PC-3 (cell line): ENCODE measurements at regions not wholly inside any gene's neighbourhood (a gene's known extent, or its start where the extent isn't known, plus 50 kb on each side); places are given as distances from the start of the nearest gene placed in this dataset.

Experiments used
- ATAC-seq: fragments of 200-7000 bp; cut with Tn5 transposase; 2 replicates; pipeline ENCODE4 v1.9.1; 2020; ENCODE audit warnings: mild to moderate bottlenecking, moderate library complexity
- BruUV-seq: library from RNA; stranded (reverse); fragments of 400-500 nt; replicated peaks from 2 replicates; lab custom pipeline; 2021; lab: Mats Ljungman, UMichigan
- CTCF ChIA-PET: fragments of 300-600 bp; sonication (Branson Sonifier 250); formaldehyde crosslinking; loops from one replicate; lab custom pipeline; 2022; ENCODE audit warnings: antibody characterized with exemption; lab: Charles Lee
- POLR2A ChIA-PET: fragments of 300-600 bp; sonication (Branson Sonifier 250); formaldehyde crosslinking; loops from one replicate; lab custom pipeline; 2022; ENCODE audit warnings: antibody characterized with exemption; ENCODE audit not compliant: unreplicated experiment; lab: Charles Lee
- DNase-seq: peaks from one replicate; pipeline ENCODE4 v3.0.0-alpha.2; 2015
- H2AFZ ChIP-seq: fragments of 300-600 bp; sonication (generic); 2 replicates; pipeline ENCODE4 v1.6.0; 2016; ENCODE audit warnings: antibody characterized with exemption, low read length
- H3F3A ChIP-seq: fragments of 300-600 bp; sonication (generic); one replicate; pipeline ENCODE4 v1.6.0; 2017; ENCODE audit warnings: antibody characterized with exemption, low read length, control low read depth, mild to moderate bottlenecking; ENCODE audit not compliant: unreplicated experiment
- H3K27ac ChIP-seq: fragments of 300-600 bp; sonication (generic); 2 replicates; pipeline ENCODE4 v1.5.1; 2016; ENCODE audit warnings: mild to moderate bottlenecking, low read length
- H3K27me3 ChIP-seq: fragments of 300-600 bp; sonication (generic); 2 replicates; pipeline ENCODE4 v1.6.1; 2016; ENCODE audit warnings: low read length, mixed read lengths
- H3K36me3 ChIP-seq: fragments of 300-600 bp; sonication (generic); 2 replicates; pipeline ENCODE4 v1.6.1; 2016; ENCODE audit warnings: low read depth, mixed run types, low read length, mixed read lengths
- H3K4me1 ChIP-seq: fragments of 300-600 bp; sonication (generic); 2 replicates; pipeline ENCODE4 v1.5.1; 2016; ENCODE audit warnings: low read length; ENCODE audit not compliant: insufficient read depth
- H3K4me2 ChIP-seq: fragments of 300-600 bp; sonication (generic); 2 replicates; pipeline ENCODE4 v1.6.0; 2016; ENCODE audit warnings: low read length
- H3K4me3 ChIP-seq: fragments of 300-600 bp; sonication (generic); 2 replicates; pipeline ENCODE4 v1.5.1; 2016; ENCODE audit warnings: mild to moderate bottlenecking, low read length, mixed read lengths
- H3K79me2 ChIP-seq: fragments of 300-600 bp; sonication (generic); 2 replicates; pipeline ENCODE4 v1.6.1; 2017; ENCODE audit warnings: low read length, mixed read lengths
- H3K9ac ChIP-seq: fragments of 300-600 bp; sonication (generic); 2 replicates; pipeline ENCODE4 v1.6.0; 2016; ENCODE audit warnings: mild to moderate bottlenecking, low read length
- H3K9me2 ChIP-seq: fragments of 300-600 bp; sonication (generic); replicated peaks from 2 replicates; pipeline ENCODE4 v1.6.1; 2016; ENCODE audit warnings: mixed run types, low read length, mixed read lengths
- H3K9me3 ChIP-seq: fragments of 300-600 bp; sonication (generic); 2 replicates; pipeline ENCODE4 v1.6.1; 2016; ENCODE audit warnings: low read length, mixed read lengths
- H4K20me1 ChIP-seq: fragments of 300-600 bp; sonication (generic); 2 replicates; pipeline ENCODE4 v1.6.1; 2016; ENCODE audit warnings: low read length, mixed read lengths
- CTCF ChIP-seq: fragments of 300-600 bp; sonication (generic); conservative IDR thresholded peaks from 2 replicates; pipeline ENCODE4 v1.5.1; 2017; ENCODE audit warnings: antibody characterized with exemption, low read depth, mild to moderate bottlenecking, low read length
- EZH2 ChIP-seq: fragments of 300-600 bp; sonication (generic); IDR thresholded peaks from one replicate; pipeline ENCODE4 v1.6.1; 2017; ENCODE audit warnings: antibody characterized with exemption, mild to moderate bottlenecking, low read length; ENCODE audit not compliant: unreplicated experiment
- EZH2phosphoT487 ChIP-seq: fragments of 300-600 bp; sonication (generic); IDR thresholded peaks from 2 replicates; pipeline ENCODE4 v1.6.1; 2018; ENCODE audit warnings: mild to moderate bottlenecking, antibody characterized with exemption, low read length, borderline replicate concordance
- intact Hi-C: fragments of 100-400 bp; cut with micrococcal nuclease; formaldehyde crosslinking; loops from 2 replicates; pipeline ENCODE4 v1.9.0; 2023

GRCh38 chr3:35241236-35241635 is 398.1 kb upstream of the ARPP21 start:
- ChIA-PET POLR2A (no interaction called here), CTCF (no interaction called here)
- H3K27ac ChIP-seq: no peak overlapping the region
- TF ChIP-seq EZH2 (no peak), CTCF (no peak), EZH2phosphoT487 (no peak)
- no peaks in the 10 kb centered on the region for H3K9me2 ChIP-seq
- H3K4me2 ChIP-seq: no peak overlapping the region
- ATAC-seq: no peak; the same call in 1 of the 2 replicates
- no TSS peak for BruUV-seq
- no peak for DNase-seq
- H3K79me2 ChIP-seq: no peaks in the 10 kb centered on the region
- H3F3A ChIP-seq: no peaks in the 10 kb centered on the region
- H4K20me1 ChIP-seq: no peaks in the 10 kb centered on the region
- H3K4me1 ChIP-seq: no peaks in the 10 kb centered on the region
- no peak overlapping the region for H3K4me3 ChIP-seq
- H2AFZ ChIP-seq: no peak overlapping the region
- H3K9ac ChIP-seq: no peak overlapping the region
- intact Hi-C loops: no loop called here
- no peaks in the 10 kb centered on the region for H3K27me3 ChIP-seq
- H3K9me3 ChIP-seq: peaks cover 9% of the 10 kb centered on the region; the same call in 1 of the 2 replicates
- no peaks in the 10 kb centered on the region for H3K36me3 ChIP-seq

- no peaks in the 10 kb centered on the region for H4K20me1 ChIP-seq
- H3K4me1 ChIP-seq: no peaks in the 10 kb centered on the region
- no peaks in the 10 kb centered on the region for H3K9me2 ChIP-seq
- ATAC-seq (no peak), DNase-seq (no peak)
- no TSS peak for BruUV-seq
- peaks cover 23% of the 10 kb centered on the region; the same call in 1 of the 2 replicates for H3K9me3 ChIP-seq
- no peak overlapping the region for H3K27ac ChIP-seq
- no peak overlapping the region for H2AFZ ChIP-seq
- no peak overlapping the region for H3K4me3 ChIP-seq
- H3K27me3 ChIP-seq: no peaks in the 10 kb centered on the region
- no peaks in the 10 kb centered on the region for H3K79me2 ChIP-seq
- POLR2A ChIA-PET: no interaction called here
- no peaks in the 10 kb centered on the region for H3F3A ChIP-seq
- CTCF ChIA-PET: no interaction called here
- intact Hi-C loops: no loop called here
- no peaks in the 10 kb centered on the region for H3K36me3 ChIP-seq
- no peak overlapping the region for H3K4me2 ChIP-seq
- no peak overlapping the region for H3K9ac ChIP-seq
- TF ChIP-seq CTCF: no peak
- TF ChIP-seq EZH2: no peak
- no peak for TF ChIP-seq EZH2phosphoT487
Observed at GRCh38 chr3:35254917-35255316, 384.4 kb upstream of the ARPP21 start.

GRCh38 chr3:35257641-35258040 is 381.7 kb upstream of the ARPP21 start:
- Histone ChIP-seq H3K4me1 (no peaks in the 10 kb centered on the region), H3K4me3 (no peak overlapping the region), H3K79me2 (no peaks in the 10 kb centered on the region), H3F3A (no peaks in the 10 kb centered on the region), H3K9ac (no peak overlapping the region), H3K9me3 (peaks cover 16% of the 10 kb centered on the region; the same call in 1 of the 2 replicates), H3K27me3 (no peaks in the 10 kb centered on the region), H3K36me3 (no peaks in the 10 kb centered on the region), H2AFZ (no peak overlapping the region), H3K4me2 (no peak overlapping the region), H3K27ac (no peak overlapping the region), H3K9me2 (no peaks in the 10 kb centered on the region), H4K20me1 (no peaks in the 10 kb centered on the region)
- no peak for DNase-seq
- CTCF ChIA-PET: no interaction called here
- no peak; the same call in 1 of the 2 replicates for ATAC-seq
- intact Hi-C loops: no loop called here
- no peak for TF ChIP-seq EZH2phosphoT487
- TF ChIP-seq CTCF: no peak
- no peak for TF ChIP-seq EZH2
- POLR2A ChIA-PET: no interaction called here
- no TSS peak for BruUV-seq
